ENCODE measurements at regions not wholly inside any gene's neighbourhood (a gene's known extent, or its start where the extent isn't known, plus 50 kb on each side); places are given as distances from the start of the nearest gene placed in this dataset.

GRCh38 chr6:9978480-9978879 is 436.4 kb downstream of the TFAP2A start:
- TF ChIP-seq CTCF (IDR thresholded peaks at IDR 0.05), result no peak
- no peak for TF ChIP-seq POLR2A (IDR thresholded peaks at IDR 0.05)
- TF ChIP-seq POLR2AphosphoS5 (IDR thresholded peaks at IDR 0.05; ENCODE audit: insufficient read depth in 1 of 2, low read depth in 1 of 2), result no peak

Measured in vagina (tissue), 2 donors.